Esophagus squamous epithelium (tissue), 4 donors: ENCODE measurements at regions not wholly inside any gene's neighbourhood (a gene's known extent, or its start where the extent isn't known, plus 50 kb on each side); places are given as distances from the start of the nearest gene placed in this dataset.

Source experiments
- POLR2A ChIP-seq, 4 donors: fragments of 450-650 bp; IDR thresholded peaks; one replicate each; pipeline ENCODE4 v1.6.1; 2017; ENCODE audit warnings: antibody characterized with exemption in 4 of 4, mild to moderate bottlenecking in 4 of 4, moderate library complexity in 3 of 4
- TF ChIP-seq, protein P1 (sequence below), 6 experiments: fragments of 450-650 bp in 4 of 6; fragments of 200-600 bp in 2 of 6; sonication (generic) in 2 of 6; IDR thresholded peaks; one replicate each; pipeline ENCODE4 v1.5.1; 2016 to 2019; ENCODE audit warnings: antibody characterized with exemption in 6 of 6, mild to moderate bottlenecking in 4 of 6, moderate library complexity in 4 of 6

DNA sequence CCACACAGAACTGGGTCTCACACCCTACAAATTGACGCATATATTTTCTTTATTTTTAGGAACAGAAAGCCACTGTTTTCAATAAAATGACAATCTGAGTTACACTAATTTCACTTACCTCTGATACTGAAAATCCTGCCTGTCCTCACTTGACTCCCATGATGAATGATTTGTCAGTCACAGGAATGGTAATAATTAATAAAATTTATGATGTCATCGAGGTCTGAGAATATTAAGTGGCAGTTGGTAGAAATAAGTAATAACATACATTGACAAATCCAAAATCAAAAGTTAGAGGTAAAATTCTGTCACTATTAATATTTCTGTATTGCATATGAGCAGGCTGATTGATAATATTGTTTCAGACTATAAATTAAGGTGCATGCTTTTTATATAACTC is 418.7 kb upstream of the RGS18 start:
- TF ChIP-seq, protein P1, sequence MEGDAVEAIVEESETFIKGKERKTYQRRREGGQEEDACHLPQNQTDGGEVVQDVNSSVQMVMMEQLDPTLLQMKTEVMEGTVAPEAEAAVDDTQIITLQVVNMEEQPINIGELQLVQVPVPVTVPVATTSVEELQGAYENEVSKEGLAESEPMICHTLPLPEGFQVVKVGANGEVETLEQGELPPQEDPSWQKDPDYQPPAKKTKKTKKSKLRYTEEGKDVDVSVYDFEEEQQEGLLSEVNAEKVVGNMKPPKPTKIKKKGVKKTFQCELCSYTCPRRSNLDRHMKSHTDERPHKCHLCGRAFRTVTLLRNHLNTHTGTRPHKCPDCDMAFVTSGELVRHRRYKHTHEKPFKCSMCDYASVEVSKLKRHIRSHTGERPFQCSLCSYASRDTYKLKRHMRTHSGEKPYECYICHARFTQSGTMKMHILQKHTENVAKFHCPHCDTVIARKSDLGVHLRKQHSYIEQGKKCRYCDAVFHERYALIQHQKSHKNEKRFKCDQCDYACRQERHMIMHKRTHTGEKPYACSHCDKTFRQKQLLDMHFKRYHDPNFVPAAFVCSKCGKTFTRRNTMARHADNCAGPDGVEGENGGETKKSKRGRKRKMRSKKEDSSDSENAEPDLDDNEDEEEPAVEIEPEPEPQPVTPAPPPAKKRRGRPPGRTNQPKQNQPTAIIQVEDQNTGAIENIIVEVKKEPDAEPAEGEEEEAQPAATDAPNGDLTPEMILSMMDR (IDR thresholded peaks at IDR 0.05), result no peak
- TF ChIP-seq POLR2A (IDR thresholded peaks at IDR 0.05), result no peak
